ENCODE measurements at regions not wholly inside any gene's neighbourhood (a gene's known extent, or its start where the extent isn't known, plus 50 kb on each side); places are given as distances from the start of the nearest gene placed in this dataset.

DNA sequence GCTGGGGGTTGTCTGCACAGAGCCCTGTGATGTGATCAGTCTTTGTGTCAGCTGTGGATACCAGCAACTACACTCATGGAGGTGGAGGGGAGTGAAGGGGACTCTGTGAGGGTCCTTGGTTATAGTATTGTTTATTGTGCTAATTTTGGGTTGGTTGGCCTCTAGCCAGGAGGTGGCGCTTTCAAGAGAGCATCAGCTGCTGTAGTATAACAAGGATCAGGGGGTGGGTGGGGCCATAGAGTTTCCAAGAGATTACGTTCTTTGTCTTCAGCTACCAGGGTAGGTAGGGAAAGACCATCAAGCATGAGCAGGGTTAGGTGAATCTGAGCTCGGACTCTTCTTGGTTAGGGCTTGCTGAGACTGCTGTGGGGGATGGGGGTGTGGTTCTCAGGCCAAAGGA is 97.1 kb upstream of the HS3ST3A1 start:
- H3K4me3 ChIP-seq (ENCODE audit: low read length in 2 of 2) = no peak overlapping the region
- intact Hi-C loops (cut with DNase I) = no loop called here
- no peaks in the 10 kb centered on the region for H3K4me1 ChIP-seq (ENCODE audit: control insufficient read depth in 1 of 2, insufficient read depth in 2 of 2, low read length in 2 of 2)
- 82 to 88% methylated on average over 3 of the region's 3 CpGs for WGBS, 2 donors
- DNase-seq = no peak
- no peak for ATAC-seq (ENCODE audit: low FRiP score)
- peaks cover 4% of the 10 kb centered on the region for H3K9me3 ChIP-seq (ENCODE audit: control insufficient read depth, low read length)
- H3K27me3 ChIP-seq (ENCODE audit: control insufficient read depth in 1 of 2, insufficient read depth in 2 of 2, low read length in 1 of 2) = no peaks in the 10 kb centered on the region
- no peaks in the 10 kb centered on the region for H3K36me3 ChIP-seq (ENCODE audit: control insufficient read depth in 1 of 2, insufficient read depth in 2 of 2, low read length in 1 of 2)
- H3K27ac ChIP-seq (ENCODE audit: low read depth in 1 of 2, low read length in 2 of 2) = no peak overlapping the region

DNA sequence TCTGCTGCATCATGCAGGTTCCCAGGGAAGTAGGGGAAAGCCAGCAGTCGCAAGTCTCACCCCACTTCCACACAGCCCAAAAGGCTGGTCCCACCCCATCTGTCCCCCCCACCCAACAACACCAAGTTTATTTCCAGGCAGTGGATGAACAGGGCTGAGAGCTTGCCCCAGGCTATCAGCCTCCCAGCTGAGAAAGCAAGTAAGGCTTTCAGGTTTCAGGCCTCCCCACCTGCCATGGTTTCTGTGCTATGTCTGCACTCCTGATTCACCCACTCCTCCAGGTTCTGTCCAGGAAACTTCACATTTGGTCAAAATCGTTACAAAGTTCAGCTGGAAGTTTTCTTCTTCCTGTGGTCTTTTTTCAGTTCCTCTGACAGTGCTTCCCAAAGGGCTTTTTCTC is 97.5 kb upstream of the HS3ST3A1 start:
- Histone ChIP-seq H3K27ac (ENCODE audit: low read depth in 1 of 2, low read length in 2 of 2) (no peak overlapping the region), H3K9me3 (ENCODE audit: control insufficient read depth, low read length) (peaks cover 4% of the 10 kb centered on the region), H3K27me3 (ENCODE audit: control insufficient read depth in 1 of 2, insufficient read depth in 2 of 2, low read length in 1 of 2) (no peaks in the 10 kb centered on the region), H3K4me3 (ENCODE audit: low read length in 2 of 2) (no peak overlapping the region), H3K36me3 (ENCODE audit: control insufficient read depth in 1 of 2, insufficient read depth in 2 of 2, low read length in 1 of 2) (no peaks in the 10 kb centered on the region), H3K4me1 (ENCODE audit: control insufficient read depth in 1 of 2, insufficient read depth in 2 of 2, low read length in 2 of 2) (no peaks in the 10 kb centered on the region)
- no peak for ATAC-seq (ENCODE audit: low FRiP score)
- intact Hi-C loops (cut with DNase I) = no loop called here
- no peak for DNase-seq
- 76 to 78% methylated on average over 2 of the region's 2 CpGs for WGBS, 2 donors

- Histone ChIP-seq H3K9me3 (ENCODE audit: control insufficient read depth, low read length) (peaks cover 4% of the 10 kb centered on the region), H3K4me3 (ENCODE audit: low read length in 2 of 2) (no peak overlapping the region), H3K27me3 (ENCODE audit: control insufficient read depth in 1 of 2, insufficient read depth in 2 of 2, low read length in 1 of 2) (no peaks in the 10 kb centered on the region), H3K27ac (ENCODE audit: low read depth in 1 of 2, low read length in 2 of 2) (no peak overlapping the region), H3K4me1 (ENCODE audit: control insufficient read depth in 1 of 2, insufficient read depth in 2 of 2, low read length in 2 of 2) (no peaks in the 10 kb centered on the region), H3K36me3 (ENCODE audit: control insufficient read depth in 1 of 2, insufficient read depth in 2 of 2, low read length in 1 of 2) (no peaks in the 10 kb centered on the region)
- intact Hi-C loops (cut with DNase I) = no loop called here
- no peak for DNase-seq
- WGBS, 2 donors = 11 to 16% methylated on average over 1 of the region's 1 CpG
- no peak for ATAC-seq (ENCODE audit: low FRiP score)
These were observed 100.5 kb upstream of the HS3ST3A1 start for GRCh38 chr17:13702266-13702665.

DNA sequence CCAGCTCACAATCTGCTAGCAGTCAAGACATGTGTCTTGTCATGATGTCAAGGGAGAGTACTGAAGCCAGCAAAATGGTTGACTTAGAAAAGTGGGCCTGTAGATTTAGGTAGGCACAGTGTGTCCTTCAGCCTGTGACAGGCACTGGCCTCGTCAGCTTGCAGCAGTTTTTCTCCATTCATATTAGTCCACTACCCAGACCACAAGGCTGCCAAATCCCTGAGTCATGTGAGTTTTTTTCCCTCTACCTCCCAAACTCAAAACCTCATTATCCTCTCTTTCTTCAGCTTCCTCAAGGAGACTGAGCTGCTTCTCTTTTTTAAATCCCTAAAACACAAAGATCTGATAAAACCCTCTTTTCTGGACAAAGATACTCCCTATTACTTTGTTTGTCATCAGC is 102.6 kb upstream of the HS3ST3A1 start:
- intact Hi-C loops (cut with DNase I) = no loop called here

DNA sequence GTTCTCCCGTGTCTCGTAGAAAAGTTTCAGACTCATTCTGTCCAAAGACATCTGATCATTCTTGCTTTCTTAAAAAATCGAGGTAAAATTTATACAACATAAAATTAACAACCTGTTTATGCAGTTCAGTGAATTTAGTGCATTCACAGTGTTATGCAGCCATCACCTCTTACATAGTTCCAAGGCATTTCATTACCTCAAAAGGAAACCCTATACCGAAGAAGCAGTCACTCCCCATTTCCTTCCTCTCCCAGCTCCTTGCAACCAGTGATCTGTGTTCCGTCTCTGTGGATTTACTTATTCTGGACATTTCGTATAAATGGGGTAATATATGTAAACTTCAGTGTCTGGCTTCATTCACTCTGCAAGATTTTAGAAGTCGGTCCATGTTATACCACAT is 103.5 kb upstream of the HS3ST3A1 start:
- WGBS, 2 donors = 77 to 78% methylated on average over 7 of the region's 7 CpGs
- no peak for ATAC-seq (ENCODE audit: low FRiP score)
- no peaks in the 10 kb centered on the region for H3K9me3 ChIP-seq (ENCODE audit: control insufficient read depth, low read length)

More for the DNA sequence above, 102.6 kb upstream of the HS3ST3A1 start:
- Histone ChIP-seq H3K9me3 (ENCODE audit: control insufficient read depth, low read length) (peaks cover 2% of the 10 kb centered on the region), H3K36me3 (ENCODE audit: control insufficient read depth in 1 of 2, insufficient read depth in 2 of 2, low read length in 1 of 2) (no peaks in the 10 kb centered on the region), H3K27me3 (ENCODE audit: control insufficient read depth in 1 of 2, insufficient read depth in 2 of 2, low read length in 1 of 2) (no peaks in the 10 kb centered on the region), H3K4me1 (ENCODE audit: control insufficient read depth in 1 of 2, insufficient read depth in 2 of 2, low read length in 2 of 2) (no peaks in the 10 kb centered on the region), H3K27ac (ENCODE audit: low read depth in 1 of 2, low read length in 2 of 2) (no peak overlapping the region), H3K4me3 (ENCODE audit: low read length in 2 of 2) (no peak overlapping the region)
- DNase-seq (no peak), ATAC-seq (ENCODE audit: low FRiP score) (no peak)
- WGBS, 2 donors = 15 to 25% methylated on average over 1 of the region's 1 CpG

GRCh38 chr17:13721705-13722104 is 120.0 kb upstream of the HS3ST3A1 start:
- Histone ChIP-seq H3K9me3 (ENCODE audit: control insufficient read depth, low read length) (peaks cover 2% of the 10 kb centered on the region), H3K4me3 (ENCODE audit: low read length in 2 of 2) (no peak overlapping the region), H3K4me1 (ENCODE audit: control insufficient read depth in 1 of 2, insufficient read depth in 2 of 2, low read length in 2 of 2) (no peaks in the 10 kb centered on the region), H3K27me3 (ENCODE audit: control insufficient read depth in 1 of 2, insufficient read depth in 2 of 2, low read length in 1 of 2) (no peaks in the 10 kb centered on the region), H3K36me3 (ENCODE audit: control insufficient read depth in 1 of 2, insufficient read depth in 2 of 2, low read length in 1 of 2) (no peaks in the 10 kb centered on the region), H3K27ac (ENCODE audit: low read depth in 1 of 2, low read length in 2 of 2) (no peak overlapping the region)
- ATAC-seq (ENCODE audit: low FRiP score) (no peak), DNase-seq (no peak)
- intact Hi-C loops (cut with DNase I) = no loop called here
- WGBS, 2 donors = 61 to 69% methylated on average over 5 of the region's 5 CpGs

More for the DNA sequence above, 103.5 kb upstream of the HS3ST3A1 start:
- no peaks in the 10 kb centered on the region for H3K36me3 ChIP-seq (ENCODE audit: control insufficient read depth in 1 of 2, insufficient read depth in 2 of 2, low read length in 1 of 2)
- H3K27me3 ChIP-seq (ENCODE audit: control insufficient read depth in 1 of 2, insufficient read depth in 2 of 2, low read length in 1 of 2) = no peaks in the 10 kb centered on the region
- no peak overlapping the region for H3K4me3 ChIP-seq (ENCODE audit: low read length in 2 of 2)
- DNase-seq = no peak
- H3K4me1 ChIP-seq (ENCODE audit: control insufficient read depth in 1 of 2, insufficient read depth in 2 of 2, low read length in 2 of 2) = no peaks in the 10 kb centered on the region
- intact Hi-C loops (cut with DNase I) = no loop called here
- no peak overlapping the region for H3K27ac ChIP-seq (ENCODE audit: low read depth in 1 of 2, low read length in 2 of 2)

DNA sequence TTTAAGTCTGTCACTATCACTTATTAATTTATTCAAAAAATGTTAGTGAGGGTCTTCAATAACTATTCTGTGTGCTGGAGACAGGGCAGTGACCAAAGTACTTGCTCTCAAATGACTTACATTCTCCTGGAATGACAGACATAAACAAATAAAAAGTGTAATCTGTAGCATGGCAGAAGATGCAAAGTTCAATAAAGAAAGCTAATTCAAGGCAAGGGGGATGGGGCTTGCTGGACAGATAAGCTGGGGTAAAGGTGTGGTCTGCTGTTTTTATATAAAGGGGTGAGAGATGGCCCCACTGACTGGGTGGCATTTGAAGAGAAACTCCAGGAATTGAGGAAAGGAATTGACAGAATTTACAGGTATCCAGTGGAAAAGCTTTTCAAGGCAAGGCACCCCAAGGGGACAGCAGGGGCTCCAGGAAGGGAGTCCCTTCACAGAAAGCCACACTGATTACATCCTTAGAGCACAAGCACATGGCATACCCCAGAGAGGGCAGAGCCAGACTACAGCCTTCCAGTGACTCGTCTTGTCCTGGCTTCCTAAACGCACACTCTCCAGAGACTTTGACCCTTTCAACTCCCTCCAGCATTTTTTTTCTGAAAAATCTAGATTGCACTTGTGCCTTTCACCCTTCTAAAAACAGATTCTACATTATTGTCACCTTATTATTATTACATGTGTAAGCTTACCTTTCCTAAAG is 123.7 kb upstream of the HS3ST3A1 start:
- intact Hi-C loops (cut with DNase I) = no loop called here
- H3K9me3 ChIP-seq (ENCODE audit: control insufficient read depth, low read length) = peaks cover 3% of the 10 kb centered on the region
- no peak for ATAC-seq (ENCODE audit: low FRiP score)

GRCh38 chr17:13727441-13728171 is 125.9 kb upstream of the HS3ST3A1 start:
- H3K27me3 ChIP-seq (ENCODE audit: control insufficient read depth in 1 of 2, insufficient read depth in 2 of 2, low read length in 1 of 2) = no peaks in the 10 kb centered on the region
- whole genome bisulfite sequencing, 2 donors = 81 to 82% methylated on average over 6 of the region's 6 CpGs
- H3K4me1 ChIP-seq (ENCODE audit: control insufficient read depth in 1 of 2, insufficient read depth in 2 of 2, low read length in 2 of 2) = no peaks in the 10 kb centered on the region
- intact Hi-C loops (cut with DNase I) = no loop called here
- H3K9me3 ChIP-seq (ENCODE audit: control insufficient read depth, low read length) = peaks cover 6% of the 10 kb centered on the region
- H3K36me3 ChIP-seq (ENCODE audit: control insufficient read depth in 1 of 2, insufficient read depth in 2 of 2, low read length in 1 of 2) = no peaks in the 10 kb centered on the region
- ATAC-seq (ENCODE audit: low FRiP score) (no peak), DNase-seq (no peak)
- H3K4me3 ChIP-seq (ENCODE audit: low read length in 2 of 2) = no peak overlapping the region
- H3K27ac ChIP-seq (ENCODE audit: low read depth in 1 of 2, low read length in 2 of 2) = no peak overlapping the region

More for the DNA sequence above, 123.7 kb upstream of the HS3ST3A1 start:
- Histone ChIP-seq H3K4me1 (ENCODE audit: control insufficient read depth in 1 of 2, insufficient read depth in 2 of 2, low read length in 2 of 2) (no peaks in the 10 kb centered on the region), H3K27me3 (ENCODE audit: control insufficient read depth in 1 of 2, insufficient read depth in 2 of 2, low read length in 1 of 2) (no peaks in the 10 kb centered on the region), H3K27ac (ENCODE audit: low read depth in 1 of 2, low read length in 2 of 2) (no peak overlapping the region), H3K4me3 (ENCODE audit: low read length in 2 of 2) (no peak overlapping the region), H3K36me3 (ENCODE audit: control insufficient read depth in 1 of 2, insufficient read depth in 2 of 2, low read length in 1 of 2) (no peaks in the 10 kb centered on the region)
- 7 to 10% methylated on average over 2 of the region's 2 CpGs for WGBS, 2 donors
- no peak for DNase-seq

- intact Hi-C loops (cut with DNase I) = no loop called here
- no peak for ATAC-seq (ENCODE audit: low FRiP score)
- Histone ChIP-seq H3K36me3 (ENCODE audit: control insufficient read depth in 1 of 2, insufficient read depth in 2 of 2, low read length in 1 of 2) (no peaks in the 10 kb centered on the region), H3K4me3 (ENCODE audit: low read length in 2 of 2) (no peak overlapping the region), H3K27ac (ENCODE audit: low read depth in 1 of 2, low read length in 2 of 2) (no peak overlapping the region), H3K27me3 (ENCODE audit: control insufficient read depth in 1 of 2, insufficient read depth in 2 of 2, low read length in 1 of 2) (no peaks in the 10 kb centered on the region), H3K4me1 (ENCODE audit: control insufficient read depth in 1 of 2, insufficient read depth in 2 of 2, low read length in 2 of 2) (no peaks in the 10 kb centered on the region), H3K9me3 (ENCODE audit: control insufficient read depth, low read length) (peaks cover 4% of the 10 kb centered on the region)
- 42 to 58% methylated on average over 4 of the region's 4 CpGs for WGBS, 2 donors
- no peak for DNase-seq
These were observed 127.1 kb upstream of the HS3ST3A1 start for GRCh38 chr17:13728781-13729180.

Measured in aorta (tissue), 5 donors.